HG03521 (cell line): ENCODE measurements at regions not wholly inside any gene's neighbourhood (a gene's known extent, or its start where the extent isn't known, plus 50 kb on each side); places are given as distances from the start of the nearest gene placed in this dataset.

Experiments
- ATAC-seq: cut with Tn5 transposase; IDR thresholded peaks from one replicate; pipeline ENCODE4 v1.9.1; 2021; ENCODE audit warnings: mild to moderate bottlenecking, moderate library complexity; ENCODE audit not compliant: unreplicated experiment

- ATAC-seq: no peak
These were observed 1131.9 kb downstream of the BRD1 start for GRCh38 chr22:48695731-48696305.

- no peak for ATAC-seq
These were observed 1132.4 kb downstream of the BRD1 start for GRCh38 chr22:48695251-48695650.

- no peak for ATAC-seq
These were observed 1133.3 kb downstream of the BRD1 start for GRCh38 chr22:48694296-48694883.

GRCh38 chr22:48693377-48694135, 1134.1 kb downstream of the BRD1 start:
- ATAC-seq: no peak

- no peak for ATAC-seq
These were observed 1134.8 kb downstream of the BRD1 start for GRCh38 chr22:48692734-48693376.

- no peak for ATAC-seq
These were observed 1136.2 kb downstream of the BRD1 start for GRCh38 chr22:48691431-48691851.

GRCh38 chr22:48690583-48691317, 1136.9 kb downstream of the BRD1 start:
- no peak for ATAC-seq

- no peak for ATAC-seq
These were observed 1138.5 kb downstream of the BRD1 start for GRCh38 chr22:48689206-48689605.

GRCh38 chr22:48688366-48688765, 1139.3 kb downstream of the BRD1 start:
- ATAC-seq: no peak

GRCh38 chr22:48687606-48688005, 1140.1 kb downstream of the BRD1 start:
- ATAC-seq: no peak

- no peak for ATAC-seq
These were observed 1140.9 kb downstream of the BRD1 start for GRCh38 chr22:48686694-48687302.

- ATAC-seq: no peak
These were observed 1141.9 kb downstream of the BRD1 start for GRCh38 chr22:48685767-48686166.

- no peak for ATAC-seq
These were observed 1144.0 kb downstream of the BRD1 start for GRCh38 chr22:48683640-48684039.

GRCh38 chr22:48682504-48682903, 1145.2 kb downstream of the BRD1 start:
- ATAC-seq: no peak

GRCh38 chr22:48680601-48681000, 1147.1 kb downstream of the BRD1 start:
- ATAC-seq: no peak

GRCh38 chr22:48679656-48680555, 1147.8 kb downstream of the BRD1 start:
- no peak for ATAC-seq

GRCh38 chr22:48678171-48679135, 1149.2 kb downstream of the BRD1 start:
- ATAC-seq: no peak

GRCh38 chr22:48677621-48678020, 1150.1 kb downstream of the BRD1 start:
- no peak for ATAC-seq

- no peak for ATAC-seq
These were observed 1150.5 kb downstream of the BRD1 start for GRCh38 chr22:48677168-48677520.
